SK-N-SH (cell line): ENCODE measurements at regions not wholly inside any gene's neighbourhood (a gene's known extent, or its start where the extent isn't known, plus 50 kb on each side); places are given as distances from the start of the nearest gene placed in this dataset.
A peak's percentile ranks its signal among the peaks of the same experiment; 100 is the strongest.

ENCODE experiments used
- CTCF ChIA-PET: fragments of 300-600, 350-600 bp; formaldehyde crosslinking; extraction: SDS; loops from one replicate; lab custom pipeline; 2021; lab: Yijun Ruan, JAX
- POLR2A ChIA-PET: fragments of 350-600 bp; sonication (Branson Sonifier 250); formaldehyde crosslinking; extraction: SDS; loops from one replicate; lab custom pipeline; 2020; ENCODE audit warnings: antibody characterized with exemption, inconsistent platforms; lab: Yijun Ruan, JAX
- DNase-seq: peaks from one replicate; pipeline ENCODE4 v3.0.0; 2012
- H2AFZ ChIP-seq: fragments of 200-600 bp; sonication (generic); 2 replicates; pipeline ENCODE4 v1.8.1; 2016; ENCODE audit warnings: antibody characterized with exemption, mild to moderate bottlenecking, low read depth
- H3F3A ChIP-seq: fragments of 200-600 bp; sonication (generic); replicated peaks from 2 replicates; pipeline ENCODE3; 2016; ENCODE audit warnings: antibody characterized with exemption, mild to moderate bottlenecking; ENCODE audit not compliant: insufficient read depth
- H3K27ac ChIP-seq, 2 experiments: fragments of 200-500 bp in 1 of 2; fragments of 200-600 bp in 1 of 2; sonication (Bioruptor generic) in 1 of 2; sonication (generic), shearing (Covaris generic) in 1 of 2; 2 replicates each; pipeline versions ENCODE4 v1.5.1 to v1.6.1; 2014 to 2016; ENCODE audit warnings: low read depth in 2 of 2, inconsistent platforms in 1 of 2, low read length in 1 of 2, mild to moderate bottlenecking in 1 of 2, mixed read lengths in 1 of 2
- H3K27me3 ChIP-seq: fragments of 200-600 bp; sonication (generic), shearing (Covaris generic); 2 replicates; pipeline ENCODE4 v1.6.1; 2016; ENCODE audit warnings: mixed run types; ENCODE audit not compliant: insufficient read depth
- H3K36me3 ChIP-seq, 2 experiments: fragments of 200-500 bp in 1 of 2; fragments of 200-600 bp in 1 of 2; sonication (Bioruptor generic) in 1 of 2; sonication (generic) in 1 of 2; replicated peaks in 1 of 2; 2 replicates each; pipeline versions ENCODE3 to v1.5.1; 2014 to 2016; ENCODE audit warnings: low read length in 1 of 2, mild to moderate bottlenecking in 1 of 2; ENCODE audit not compliant: insufficient read depth in 2 of 2, control insufficient read depth in 1 of 2
- H3K4me1 ChIP-seq, 2 experiments: fragments of 200-500 bp in 1 of 2; fragments of 200-600 bp in 1 of 2; sonication (Bioruptor generic) in 1 of 2; sonication (generic), shearing (Covaris generic) in 1 of 2; 2 replicates each; pipeline versions ENCODE4 v1.5.1 to v1.6.1; 2014 to 2016; ENCODE audit warnings: low read depth in 1 of 2, low read length in 1 of 2, mixed run types in 1 of 2; ENCODE audit not compliant: insufficient read depth in 2 of 2, control insufficient read depth in 1 of 2
- H3K4me2 ChIP-seq: fragments of 200-600 bp; sonication (generic), shearing (Covaris generic); 2 replicates; pipeline ENCODE4 v1.6.1; 2017; ENCODE audit warnings: mixed run types
- H3K4me3 ChIP-seq, 2 experiments: fragments of 200-500 bp in 1 of 2; fragments of 200-600 bp in 1 of 2; sonication (Bioruptor generic) in 1 of 2; sonication (generic), shearing (Covaris generic) in 1 of 2; 2 replicates each; pipeline versions ENCODE4 v1.5.1 to v1.8.1; 2014 to 2016; ENCODE audit warnings: low read depth in 2 of 2, inconsistent platforms in 1 of 2, low read length in 1 of 2, mild to moderate bottlenecking in 1 of 2, mixed read lengths in 1 of 2, moderate library complexity in 1 of 2
- H3K79me2 ChIP-seq: fragments of 200-600 bp; sonication (generic); 2 replicates; pipeline ENCODE4 v1.8.1; 2017; ENCODE audit warnings: mild to moderate bottlenecking; ENCODE audit not compliant: insufficient read depth
- H3K9ac ChIP-seq: fragments of 200-600 bp; sonication (generic); 2 replicates; pipeline ENCODE4 v1.6.1; 2017; ENCODE audit warnings: mixed run types
- H3K9me2 ChIP-seq: fragments of 200-600 bp; sonication (generic); 2 replicates; pipeline ENCODE4 v1.6.1; 2017; ENCODE audit warnings: mixed run types
- H3K9me3 ChIP-seq: fragments of 200-600 bp; sonication (generic); 2 replicates; pipeline ENCODE4 v1.6.1; 2017; ENCODE audit warnings: mixed run types, mild to moderate bottlenecking, moderate library complexity
- H4K20me1 ChIP-seq: fragments of 200-600 bp; sonication (generic); 2 replicates; pipeline ENCODE4 v1.6.1; 2017; ENCODE audit warnings: mild to moderate bottlenecking, mixed run types; ENCODE audit not compliant: insufficient read depth
- ELF1 ChIP-seq: IDR thresholded peaks from 2 replicates; pipeline ENCODE4 v1.4.0; 2012
- EZH2phosphoT487 ChIP-seq: fragments of 200-600 bp; sonication (generic); IDR thresholded peaks from 2 replicates; pipeline ENCODE4 v1.6.1; 2017; ENCODE audit warnings: low read depth, mixed run types, mild to moderate bottlenecking, antibody characterized with exemption, moderate library complexity, borderline replicate concordance
- FOSL2 ChIP-seq: IDR thresholded peaks from 2 replicates; pipeline ENCODE4 v1.4.0; 2012; ENCODE audit warnings: low read depth, mild to moderate bottlenecking, moderate library complexity, borderline replicate concordance
- FOXJ3 ChIP-seq: sonication (generic); formaldehyde crosslinking; IDR thresholded peaks from 2 replicates; pipeline ENCODE4 v1.5.1; 2020; ENCODE audit warnings: mild to moderate bottlenecking, missing genetic modification reagents
- JUND ChIP-seq: IDR thresholded peaks from 2 replicates; pipeline ENCODE4 v1.4.0; 2012
- MEF2A ChIP-seq: IDR thresholded peaks from 2 replicates; pipeline ENCODE4 v1.4.0; 2012; ENCODE audit warnings: low read depth, borderline replicate concordance
- MXI1 ChIP-seq: IDR thresholded peaks from 2 replicates; pipeline ENCODE4 v1.6.1; 2012; ENCODE audit warnings: mild to moderate bottlenecking, low read depth, low read length, improper control_type of control experiment
- NRF1 ChIP-seq: IDR thresholded peaks from 2 replicates; pipeline ENCODE4 v1.6.1; 2012; ENCODE audit warnings: low read depth, mild to moderate bottlenecking, low read length
- RXRA ChIP-seq: IDR thresholded peaks from 2 replicates; pipeline ENCODE4 v1.4.0; 2012; ENCODE audit warnings: low read depth, mild to moderate bottlenecking, borderline replicate concordance
- SIN3A ChIP-seq: IDR thresholded peaks from 2 replicates; pipeline ENCODE4 v1.6.1; 2012; ENCODE audit warnings: low read depth, mild to moderate bottlenecking, low read length, moderate library complexity, borderline replicate concordance
- TCF12 ChIP-seq: IDR thresholded peaks from 2 replicates; pipeline ENCODE4 v1.4.0; 2012
- WGBS: methylation state at CpG from one replicate; pipeline ENCODE4 v1.1.6; 2017; ENCODE audit warnings: low lambda C conversion rate; 5-methylcytosine and 5-hydroxymethylcytosine counted together
- TF ChIP-seq, protein P1 (sequence below): IDR thresholded peaks from 2 replicates; pipeline ENCODE4 v1.4.0; 2012; ENCODE audit warnings: low read depth
- TF ChIP-seq, protein P2 (sequence below): IDR thresholded peaks from 2 replicates; pipeline ENCODE4; 2012
- TF ChIP-seq, protein P3 (sequence below): IDR thresholded peaks from 2 replicates; pipeline ENCODE4 v1.4.0; 2012; ENCODE audit warnings: low read depth, borderline replicate concordance

DNA sequence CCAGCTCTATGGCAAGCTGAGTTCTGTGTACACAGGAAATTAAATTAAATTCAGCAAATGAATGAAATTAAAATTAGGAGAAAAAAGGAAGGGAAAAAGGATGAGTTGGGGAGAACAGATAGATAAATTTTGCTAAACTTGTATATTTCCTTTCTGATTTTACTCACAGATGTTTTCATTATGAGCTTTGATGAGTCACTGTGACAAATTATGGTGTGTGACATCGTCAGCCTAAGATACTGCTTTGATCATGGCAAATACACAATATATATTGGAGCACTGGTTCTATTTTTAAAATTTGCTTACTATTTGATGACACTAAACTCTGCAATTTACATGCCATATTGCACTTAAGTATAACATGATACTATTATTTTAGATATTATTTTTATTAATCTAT is 464.6 kb upstream of the SPHKAP start:
- H3K4me3 ChIP-seq: no peak overlapping the region
- WGBS: 25% methylated on average over 1 of the region's 1 CpG

DNA sequence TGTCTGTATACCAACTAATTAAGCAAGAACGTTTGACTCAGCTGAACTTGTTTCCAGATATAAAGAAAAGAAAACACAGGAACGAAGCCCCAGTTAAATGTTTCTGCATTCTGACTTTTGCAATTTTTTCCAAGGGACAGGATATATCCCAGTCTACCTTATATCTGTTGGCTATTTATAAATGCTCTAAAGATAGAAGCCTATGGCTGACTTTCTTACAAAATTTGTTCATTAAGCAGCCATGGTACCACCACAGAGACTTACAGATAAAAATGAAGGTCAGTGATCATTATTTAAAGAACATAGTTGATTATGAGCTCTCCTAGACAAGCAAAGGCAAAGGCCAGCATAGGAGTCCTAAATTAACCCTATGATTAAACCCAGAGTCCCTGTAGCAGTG is 462.7 kb upstream of the SPHKAP start:
- WGBS: 35% methylated on average over 2 of the region's 2 CpGs
- Histone ChIP-seq H3K9me3 (no peaks in the 10 kb centered on the region), H3K4me1 (no peaks in the 10 kb centered on the region), H3K9ac (no peak overlapping the region), H4K20me1 (no peaks in the 10 kb centered on the region), H3F3A (no peaks in the 10 kb centered on the region), H3K4me2 (no peak overlapping the region), H3K36me3 (no peaks in the 10 kb centered on the region), H3K4me3 (no peak overlapping the region), H3K27me3 (no peaks in the 10 kb centered on the region), H3K79me2 (no peaks in the 10 kb centered on the region), H3K9me2 (no peaks in the 10 kb centered on the region), H3K27ac (no peak overlapping the region), H2AFZ (no peak overlapping the region)
- ChIA-PET POLR2A (no interaction called here), CTCF (no interaction called here)
- TF ChIP-seq EZH2phosphoT487: no peak
- TF ChIP-seq SIN3A: no peak
- no peak for TF ChIP-seq RXRA
- TF ChIP-seq, protein P1, sequence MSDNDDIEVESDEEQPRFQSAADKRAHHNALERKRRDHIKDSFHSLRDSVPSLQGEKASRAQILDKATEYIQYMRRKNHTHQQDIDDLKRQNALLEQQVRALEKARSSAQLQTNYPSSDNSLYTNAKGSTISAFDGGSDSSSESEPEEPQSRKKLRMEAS: no peak
- no peak for TF ChIP-seq FOXJ3
- no peak for TF ChIP-seq ELF1
- no peak for DNase-seq

More for the DNA sequence above, 464.6 kb upstream of the SPHKAP start:
- Histone ChIP-seq H3K4me1 (no peaks in the 10 kb centered on the region), H3K27me3 (no peaks in the 10 kb centered on the region), H2AFZ (no peak overlapping the region), H3K36me3 (no peaks in the 10 kb centered on the region), H3K9ac (no peak overlapping the region), H4K20me1 (no peaks in the 10 kb centered on the region), H3F3A (no peaks in the 10 kb centered on the region), H3K4me2 (no peak overlapping the region), H3K9me3 (no peaks in the 10 kb centered on the region), H3K79me2 (no peaks in the 10 kb centered on the region), H3K9me2 (no peaks in the 10 kb centered on the region), H3K27ac (no peak overlapping the region)
- DNase-seq: no peak
- CTCF ChIA-PET: interaction anchor here (0.9 to 2.2 kb wide), 2 partner anchors 12 to 42 kb away, joined by 3 to 4 read pairs; no protein-coding TSS in a partner anchor
- POLR2A ChIA-PET: no interaction called here
- TF ChIP-seq JUND (no peak; the same call in 1 of the 2 replicates), FOSL2 (peak; percentile 44; the same call in 1 of the 2 replicates), TCF12 (peak; percentile 33; the same call in 1 of the 2 replicates), NRF1 (no peak)
- TF ChIP-seq, protein P2, sequence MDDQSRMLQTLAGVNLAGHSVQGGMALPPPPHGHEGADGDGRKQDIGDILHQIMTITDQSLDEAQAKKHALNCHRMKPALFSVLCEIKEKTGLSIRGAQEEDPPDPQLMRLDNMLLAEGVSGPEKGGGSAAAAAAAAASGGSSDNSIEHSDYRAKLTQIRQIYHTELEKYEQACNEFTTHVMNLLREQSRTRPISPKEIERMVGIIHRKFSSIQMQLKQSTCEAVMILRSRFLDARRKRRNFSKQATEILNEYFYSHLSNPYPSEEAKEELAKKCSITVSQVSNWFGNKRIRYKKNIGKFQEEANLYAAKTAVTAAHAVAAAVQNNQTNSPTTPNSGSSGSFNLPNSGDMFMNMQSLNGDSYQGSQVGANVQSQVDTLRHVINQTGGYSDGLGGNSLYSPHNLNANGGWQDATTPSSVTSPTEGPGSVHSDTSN: 0 out of 2 replicates have a peak, but pooled peaks have one; percentile 34

DNA sequence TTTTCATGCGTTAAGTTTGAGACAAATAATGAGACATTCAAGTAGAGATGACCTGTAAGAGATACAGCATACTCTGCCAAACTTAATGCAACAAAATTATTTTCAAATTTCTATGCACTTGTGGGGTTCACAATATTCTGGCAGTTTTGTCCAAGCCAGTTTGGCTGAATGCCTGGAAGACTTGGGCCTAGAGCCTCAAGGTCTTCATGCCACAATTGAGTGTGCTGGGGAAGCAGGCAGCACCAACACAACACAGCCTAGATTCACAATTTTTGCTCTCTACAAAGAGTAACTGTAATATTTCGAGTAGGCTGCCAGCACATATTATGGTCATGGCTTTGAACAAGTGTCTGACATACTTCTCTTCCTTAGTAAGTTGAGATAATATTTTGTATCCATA is 461.4 kb upstream of the SPHKAP start:
- DNase-seq: no peak
- TF ChIP-seq MXI1 (no peak), MEF2A (no peak), RXRA (no peak), EZH2phosphoT487 (no peak), SIN3A (no peak)
- TF ChIP-seq, protein P3, sequence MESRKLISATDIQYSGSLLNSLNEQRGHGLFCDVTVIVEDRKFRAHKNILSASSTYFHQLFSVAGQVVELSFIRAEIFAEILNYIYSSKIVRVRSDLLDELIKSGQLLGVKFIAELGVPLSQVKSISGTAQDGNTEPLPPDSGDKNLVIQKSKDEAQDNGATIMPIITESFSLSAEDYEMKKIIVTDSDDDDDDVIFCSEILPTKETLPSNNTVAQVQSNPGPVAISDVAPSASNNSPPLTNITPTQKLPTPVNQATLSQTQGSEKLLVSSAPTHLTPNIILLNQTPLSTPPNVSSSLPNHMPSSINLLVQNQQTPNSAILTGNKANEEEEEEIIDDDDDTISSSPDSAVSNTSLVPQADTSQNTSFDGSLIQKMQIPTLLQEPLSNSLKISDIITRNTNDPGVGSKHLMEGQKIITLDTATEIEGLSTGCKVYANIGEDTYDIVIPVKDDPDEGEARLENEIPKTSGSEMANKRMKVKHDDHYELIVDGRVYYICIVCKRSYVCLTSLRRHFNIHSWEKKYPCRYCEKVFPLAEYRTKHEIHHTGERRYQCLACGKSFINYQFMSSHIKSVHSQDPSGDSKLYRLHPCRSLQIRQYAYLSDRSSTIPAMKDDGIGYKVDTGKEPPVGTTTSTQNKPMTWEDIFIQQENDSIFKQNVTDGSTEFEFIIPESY: no peak
- TF ChIP-seq, protein P1: no peak
- Histone ChIP-seq H2AFZ (no peak overlapping the region), H3K36me3 (no peaks in the 10 kb centered on the region), H3K27ac (no peak overlapping the region), H3K4me1 (no peaks in the 10 kb centered on the region), H3F3A (no peaks in the 10 kb centered on the region), H3K4me2 (no peak overlapping the region), H4K20me1 (no peaks in the 10 kb centered on the region), H3K79me2 (no peaks in the 10 kb centered on the region), H3K9ac (no peak overlapping the region), H3K9me3 (no peaks in the 10 kb centered on the region), H3K27me3 (no peaks in the 10 kb centered on the region), H3K4me3 (no peak overlapping the region), H3K9me2 (no peaks in the 10 kb centered on the region)
- ChIA-PET POLR2A (no interaction called here), CTCF (no interaction called here)
- 37% methylated on average over 2 of the region's 2 CpGs for WGBS
